ENCODE measurements at regions not wholly inside any gene's neighbourhood (a gene's known extent, or its start where the extent isn't known, plus 50 kb on each side); places are given as distances from the start of the nearest gene placed in this dataset.

GRCh38 chr2:198968545-198968944 is 489.2 kb downstream of the SATB2 start:
- TF ChIP-seq, protein P1, sequence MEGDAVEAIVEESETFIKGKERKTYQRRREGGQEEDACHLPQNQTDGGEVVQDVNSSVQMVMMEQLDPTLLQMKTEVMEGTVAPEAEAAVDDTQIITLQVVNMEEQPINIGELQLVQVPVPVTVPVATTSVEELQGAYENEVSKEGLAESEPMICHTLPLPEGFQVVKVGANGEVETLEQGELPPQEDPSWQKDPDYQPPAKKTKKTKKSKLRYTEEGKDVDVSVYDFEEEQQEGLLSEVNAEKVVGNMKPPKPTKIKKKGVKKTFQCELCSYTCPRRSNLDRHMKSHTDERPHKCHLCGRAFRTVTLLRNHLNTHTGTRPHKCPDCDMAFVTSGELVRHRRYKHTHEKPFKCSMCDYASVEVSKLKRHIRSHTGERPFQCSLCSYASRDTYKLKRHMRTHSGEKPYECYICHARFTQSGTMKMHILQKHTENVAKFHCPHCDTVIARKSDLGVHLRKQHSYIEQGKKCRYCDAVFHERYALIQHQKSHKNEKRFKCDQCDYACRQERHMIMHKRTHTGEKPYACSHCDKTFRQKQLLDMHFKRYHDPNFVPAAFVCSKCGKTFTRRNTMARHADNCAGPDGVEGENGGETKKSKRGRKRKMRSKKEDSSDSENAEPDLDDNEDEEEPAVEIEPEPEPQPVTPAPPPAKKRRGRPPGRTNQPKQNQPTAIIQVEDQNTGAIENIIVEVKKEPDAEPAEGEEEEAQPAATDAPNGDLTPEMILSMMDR (conservative IDR thresholded peaks at IDR 0.05), result no peak
- TF ChIP-seq EZH2 (IDR thresholded peaks at IDR 0.05; ENCODE audit: low read depth), result no peak

All from PC-9 (cell line).